Left lung (tissue), 4 donors: ENCODE measurements at regions not wholly inside any gene's neighbourhood (a gene's known extent, or its start where the extent isn't known, plus 50 kb on each side); places are given as distances from the start of the nearest gene placed in this dataset.

Source experiments
- ATAC-seq: fragments of 200-7000 bp; cut with Tn5 transposase; one replicate; pipeline ENCODE4 v1.9.1; 2020; ENCODE audit warnings: moderate library complexity
- DNase-seq, 4 donors: peaks; one replicate each; pipeline ENCODE4 v3.0.0-alpha.2; 2013 to 2020
- H3K27ac ChIP-seq, 2 donors: fragments of 200-600 bp; sonication (generic) in 1 of 2; one replicate each; pipeline versions ENCODE4 v1.5.0 to v1.8.0; 2020 to 2021
- H3K27me3 ChIP-seq, 2 donors: fragments of 200-600 bp; sonication (generic) in 1 of 2; one replicate each; pipeline versions ENCODE4 v1.5.0 to v1.8.0; 2020 to 2021
- H3K36me3 ChIP-seq, 2 donors: fragments of 200-600 bp; sonication (generic) in 1 of 2; one replicate each; pipeline versions ENCODE4 v1.5.0 to v1.8.0; 2020 to 2021
- H3K4me1 ChIP-seq, 2 donors: fragments of 200-600 bp; one replicate each; pipeline ENCODE4 v1.8.0; 2021
- H3K4me3 ChIP-seq, 2 donors: fragments of 200-600 bp; sonication (generic) in 1 of 2; one replicate each; pipeline versions ENCODE4 v1.5.0 to v1.8.0; 2020 to 2021; ENCODE audit warnings: mild to moderate bottlenecking in 1 of 2
- H3K9me3 ChIP-seq, 2 donors: fragments of 200-600 bp; sonication (generic) in 1 of 2; one replicate each; pipeline versions ENCODE4 v1.5.0 to v1.8.0; 2020 to 2021
- CTCF ChIP-seq, 2 donors: fragments of 200-600 bp; sonication (generic) in 1 of 2; IDR thresholded peaks; one replicate each; pipeline versions ENCODE4 v1.5.0 to v1.8.0; 2021; ENCODE audit warnings: antibody characterized with exemption in 2 of 2
- intact Hi-C, 2 donors: fragments of 100-400 bp; cut with DNase I; formaldehyde crosslinking; loops; one replicate each; pipeline versions ENCODE4 v1.11.2 to v1.14.2; 2022
- donor health status: DM: no; HTN: yes; CAD: no.
- donor health status: DM: no; HTN: no; CAD: no.

- intact Hi-C loops, result no loop called here
- Histone ChIP-seq H3K27ac (no peak overlapping the region), H3K36me3 (no peaks in the 10 kb centered on the region), H3K4me1 (no peaks in the 10 kb centered on the region), H3K27me3 (no peaks in the 10 kb centered on the region), H3K4me3 (no peak overlapping the region), H3K9me3 (no peaks in the 10 kb centered on the region)
- ATAC-seq, result no peak
- no peak for DNase-seq
- TF ChIP-seq CTCF (IDR thresholded peaks at IDR 0.05), result no peak
Observed at GRCh38 chr3:107921038-107921437, 169.8 kb downstream of the CD47 start.

- H3K4me3 ChIP-seq, result no peak overlapping the region
- H3K27ac ChIP-seq, result no peak overlapping the region
- DNase-seq (no peak), ATAC-seq (no peak)
- H3K4me1 ChIP-seq, result no peaks in the 10 kb centered on the region
- H3K36me3 ChIP-seq, result no peaks in the 10 kb centered on the region
- H3K9me3 ChIP-seq, result no peaks in the 10 kb centered on the region
- H3K27me3 ChIP-seq, result no peaks in the 10 kb centered on the region
- intact Hi-C loops, result no loop called here
- no peak for TF ChIP-seq CTCF (IDR thresholded peaks at IDR 0.05)
Observed at GRCh38 chr3:107920538-107920937, 170.3 kb downstream of the CD47 start.

DNA sequence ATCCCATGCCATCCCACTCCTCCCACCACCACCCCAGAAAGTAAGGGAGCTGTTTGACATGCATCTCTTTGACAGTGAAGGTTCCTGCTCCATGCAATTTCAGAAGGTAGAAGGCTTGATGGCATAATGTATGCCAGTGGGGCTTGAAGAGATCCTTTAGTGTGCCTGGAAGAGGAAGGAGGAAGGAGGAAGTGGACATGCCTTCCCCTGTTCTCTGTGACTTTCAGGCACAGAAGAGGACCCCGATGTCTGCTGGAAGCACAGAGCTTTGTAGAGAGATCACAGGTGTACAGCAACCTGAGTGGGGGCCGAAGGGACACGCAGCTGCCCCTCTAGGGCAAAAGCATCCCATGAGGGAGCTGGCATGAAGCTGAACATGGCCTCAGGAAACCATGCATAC, 171.6 kb downstream of the CD47 start:
- no peak for ATAC-seq
- intact Hi-C loops, result no loop called here

GRCh38 chr3:107916171-107916570, 174.7 kb downstream of the CD47 start:
- Histone ChIP-seq H3K27me3 (no peaks in the 10 kb centered on the region), H3K4me3 (no peak overlapping the region), H3K9me3 (no peaks in the 10 kb centered on the region), H3K4me1 (no peaks in the 10 kb centered on the region), H3K36me3 (no peaks in the 10 kb centered on the region), H3K27ac (no peak overlapping the region)
- no peak for TF ChIP-seq CTCF (IDR thresholded peaks at IDR 0.05)
- no peak for DNase-seq
- intact Hi-C loops, result no loop called here
- ATAC-seq, result no peak

More for the DNA sequence above, 171.6 kb downstream of the CD47 start:
- Histone ChIP-seq H3K27me3 (no peaks in the 10 kb centered on the region), H3K4me3 (no peak overlapping the region), H3K36me3 (no peaks in the 10 kb centered on the region), H3K27ac (no peak overlapping the region), H3K9me3 (no peaks in the 10 kb centered on the region), H3K4me1 (no peaks in the 10 kb centered on the region)
- no peak for DNase-seq
- no peak for TF ChIP-seq CTCF (IDR thresholded peaks at IDR 0.05)

DNA sequence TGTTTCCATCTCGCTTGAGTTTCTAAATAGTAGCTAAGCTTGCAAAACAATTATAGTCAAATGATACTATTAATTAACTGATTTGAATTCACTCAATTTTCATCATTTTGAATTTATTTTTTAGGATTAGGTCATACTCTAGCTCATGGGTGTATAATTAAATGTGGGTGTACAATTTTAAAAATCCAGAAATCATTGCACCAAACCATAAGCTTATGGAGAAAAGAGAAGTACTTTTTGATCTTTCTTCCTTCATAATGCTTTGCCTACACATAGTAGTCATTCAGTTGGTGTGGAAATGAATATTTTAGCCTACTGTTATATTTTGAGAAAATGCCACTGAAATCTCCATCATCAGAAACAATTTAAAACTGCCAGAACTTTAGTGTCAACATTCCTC, 175.1 kb downstream of the CD47 start:
- no peaks in the 10 kb centered on the region for H3K4me1 ChIP-seq

More for the DNA sequence above, 175.1 kb downstream of the CD47 start:
- Histone ChIP-seq H3K27ac (no peak overlapping the region), H3K9me3 (no peaks in the 10 kb centered on the region), H3K36me3 (no peaks in the 10 kb centered on the region), H3K4me3 (no peak overlapping the region), H3K27me3 (no peaks in the 10 kb centered on the region)
- DNase-seq (no peak), ATAC-seq (no peak)
- intact Hi-C loops, result no loop called here
- no peak for TF ChIP-seq CTCF (IDR thresholded peaks at IDR 0.05)
